T-helper 2 cell treated with Interferon-gamma antibody and Interleukin-4, amounts not matched to agents 100 ng/mL and 5 ng/mL, for 36 hours (primary cell): ENCODE measurements at regions not wholly inside any gene's neighbourhood (a gene's known extent, or its start where the extent isn't known, plus 50 kb on each side); places are given as distances from the start of the nearest gene placed in this dataset.
"Not testable (repeated sequence)": the region's sequence is repeated elsewhere in the genome, so short reads cannot be mapped to it uniquely, and the experiment has no call there.

Experiments
- intact Hi-C: fragments of 100-400 bp; cut with micrococcal nuclease; formaldehyde crosslinking; loops from one replicate; pipeline ENCODE4 v1.15.1; 2023

DNA sequence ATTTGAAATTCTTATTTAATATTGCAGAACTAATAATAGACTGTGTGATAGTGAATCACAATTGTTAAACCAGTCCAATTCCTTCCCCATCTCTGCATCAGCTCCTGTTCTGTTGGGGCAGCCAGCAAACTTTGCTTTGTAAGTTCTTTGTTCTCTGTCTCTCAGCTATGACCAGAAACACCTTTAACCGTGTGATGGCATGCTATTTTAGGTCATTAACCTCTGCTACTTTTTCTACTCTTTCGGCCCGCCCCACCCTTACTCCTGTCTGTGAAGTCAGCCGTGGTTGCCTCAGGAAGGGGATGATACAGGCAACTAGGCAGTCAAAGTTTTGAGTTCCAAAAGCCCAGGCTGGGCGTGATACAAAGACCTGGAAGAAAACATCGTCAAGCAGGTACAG, 51.3 kb upstream of the EGFL6 start:
- intact Hi-C loops, result no loop called here

DNA sequence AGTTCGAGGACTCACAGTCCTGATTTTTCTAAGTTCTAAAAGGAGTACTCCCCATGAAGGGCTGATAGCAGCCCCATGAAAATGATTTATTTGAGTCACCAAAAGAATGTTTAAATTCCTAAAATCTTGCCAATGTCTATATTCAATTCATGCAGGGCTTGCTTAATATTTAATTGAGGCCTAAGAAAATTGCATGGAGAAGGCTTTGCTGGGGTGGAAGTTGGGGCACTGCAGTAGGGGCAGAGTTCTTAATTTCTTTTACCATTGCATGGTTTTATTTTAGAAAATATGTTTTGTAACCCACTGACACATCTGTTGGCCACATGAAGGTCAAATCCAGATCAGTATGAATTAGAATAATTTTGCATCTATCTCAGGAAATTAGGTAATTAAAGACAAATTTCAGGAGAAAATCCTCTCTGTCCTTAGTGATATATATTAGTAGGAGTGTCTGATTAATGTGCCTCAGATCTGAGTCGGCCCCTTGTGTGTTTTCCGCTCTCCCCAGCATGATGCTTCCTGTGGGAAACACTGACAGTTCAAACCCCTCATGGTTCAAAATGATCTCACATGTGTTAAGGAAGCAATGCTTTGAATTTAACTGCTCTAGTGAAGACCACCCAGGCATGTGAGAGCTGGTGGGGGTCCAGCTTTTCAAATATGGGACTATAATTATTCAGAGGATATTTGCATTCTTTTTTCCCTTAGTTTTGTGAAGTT, 54.0 kb upstream of the EGFL6 start:
- intact Hi-C loops, result no loop called here

DNA sequence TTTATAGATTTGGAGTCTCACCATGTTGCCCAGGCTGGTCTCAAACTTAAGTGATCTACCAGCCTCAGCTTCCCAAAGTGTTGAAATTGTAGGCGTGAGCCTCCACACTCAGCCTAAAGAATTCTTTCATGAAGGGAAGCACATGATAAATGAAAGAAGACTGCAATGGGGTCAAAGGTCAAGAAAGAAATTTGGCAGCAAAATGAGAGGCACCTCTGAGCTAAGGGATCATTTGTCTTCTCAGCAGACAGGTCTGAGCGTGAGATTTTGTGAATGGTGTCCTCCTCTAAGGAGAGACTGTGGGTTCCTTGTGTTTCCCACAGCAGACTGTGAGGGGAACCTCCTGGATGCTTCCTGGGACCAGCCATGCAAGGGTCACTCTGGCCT, 57.5 kb upstream of the EGFL6 start:
- intact Hi-C loops, result no loop called here

DNA sequence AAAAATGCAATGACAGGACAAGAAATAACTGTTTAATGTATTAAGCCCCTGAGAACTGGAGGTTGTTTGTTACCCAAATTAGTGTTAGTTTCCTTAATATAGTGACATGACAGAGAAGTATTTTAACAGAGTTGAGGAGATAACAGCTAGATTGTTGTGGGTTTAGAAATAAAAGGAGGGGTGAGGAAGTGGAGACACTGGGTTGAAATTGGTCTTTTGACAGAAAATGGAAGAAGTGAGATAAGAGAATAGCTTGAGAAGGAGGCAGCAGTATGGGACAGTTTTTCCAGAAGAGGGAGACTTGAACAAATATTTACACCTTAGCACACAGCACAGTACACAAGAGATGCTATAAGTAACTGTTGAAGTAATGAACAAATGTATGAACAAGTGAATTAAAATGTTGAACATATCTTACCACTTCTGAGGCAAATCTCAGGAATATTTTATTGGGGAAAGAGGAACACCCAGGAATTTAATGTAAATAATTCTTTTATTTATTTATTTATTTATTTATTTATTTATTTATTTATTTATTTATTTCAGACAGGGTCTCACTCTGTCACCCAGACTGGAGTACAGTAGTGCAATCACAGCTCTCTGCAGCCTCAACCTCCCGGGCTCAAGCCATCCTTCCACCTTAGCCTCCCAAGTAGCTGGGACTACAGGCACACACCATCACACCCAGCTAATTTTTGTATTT, 58.0 kb upstream of the EGFL6 start:
- intact Hi-C loops, result no loop called here

DNA sequence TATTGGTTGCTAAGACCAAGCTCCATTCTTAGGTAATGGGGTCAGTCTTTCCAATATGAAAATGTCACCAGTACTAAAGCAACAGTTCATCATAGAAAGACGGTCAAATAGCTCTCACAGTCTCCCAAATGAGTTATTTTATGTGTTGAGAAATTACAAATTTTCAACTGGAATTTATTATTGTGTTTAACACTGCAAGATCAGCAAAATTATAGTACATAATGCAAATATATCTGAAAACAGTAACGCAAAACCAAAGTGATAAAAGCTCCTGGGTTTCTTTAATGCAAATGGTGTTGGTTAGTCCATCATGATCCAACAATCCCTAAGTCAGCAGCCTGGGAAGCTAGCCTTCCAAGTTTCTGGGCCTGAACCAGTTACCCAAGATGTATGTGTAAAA, 61.5 kb upstream of the EGFL6 start:
- intact Hi-C loops, result loop anchor here (2.0 to 5.0 kb wide), 2 partner anchors 145 to 239 kb away; partner anchors contain the start of gene TCEANC

DNA sequence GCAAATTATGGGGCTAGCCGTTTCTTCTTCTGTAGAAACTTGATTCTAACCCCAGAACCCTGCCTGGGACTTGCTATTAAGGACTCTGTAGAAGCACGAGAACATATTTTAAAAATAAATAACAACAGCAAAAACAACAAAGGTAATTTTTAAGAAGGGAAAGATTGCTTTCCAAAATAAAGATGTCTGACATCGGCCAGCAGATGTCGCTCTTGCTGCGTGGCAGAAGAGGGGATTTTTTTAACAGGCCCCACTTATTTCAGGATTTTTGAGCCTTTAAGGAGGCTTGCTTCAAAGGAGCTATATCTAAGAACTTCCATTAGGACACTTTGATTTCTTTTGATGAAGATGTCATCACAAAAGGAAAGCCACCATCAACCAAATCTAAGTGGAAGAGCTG, 62.8 kb upstream of the EGFL6 start:
- intact Hi-C loops, result loop anchor here (1.0 to 5.0 kb wide), 3 partner anchors 146 to 526 kb away; partner anchors contain the start of gene TCEANC

DNA sequence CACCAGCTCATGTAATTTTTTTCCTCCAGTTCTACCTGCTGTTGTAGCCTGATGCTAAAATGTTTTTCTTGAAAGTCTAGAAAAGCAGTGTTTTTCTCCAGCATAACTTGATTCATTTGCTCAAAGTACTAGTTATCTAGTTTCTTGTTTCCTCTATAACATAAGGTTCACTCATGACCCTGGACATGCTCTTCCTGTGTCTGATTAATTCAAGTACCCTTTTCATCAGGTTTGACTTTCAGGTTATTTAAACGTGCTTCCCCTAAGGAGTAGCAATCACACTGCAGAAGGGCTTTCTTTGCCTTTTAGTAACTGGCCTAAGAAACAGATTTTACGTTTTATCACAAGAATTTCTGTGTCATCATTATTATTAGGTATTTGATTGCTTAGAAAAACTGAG, 66.8 kb upstream of the EGFL6 start:
- intact Hi-C loops, result no loop called here

DNA sequence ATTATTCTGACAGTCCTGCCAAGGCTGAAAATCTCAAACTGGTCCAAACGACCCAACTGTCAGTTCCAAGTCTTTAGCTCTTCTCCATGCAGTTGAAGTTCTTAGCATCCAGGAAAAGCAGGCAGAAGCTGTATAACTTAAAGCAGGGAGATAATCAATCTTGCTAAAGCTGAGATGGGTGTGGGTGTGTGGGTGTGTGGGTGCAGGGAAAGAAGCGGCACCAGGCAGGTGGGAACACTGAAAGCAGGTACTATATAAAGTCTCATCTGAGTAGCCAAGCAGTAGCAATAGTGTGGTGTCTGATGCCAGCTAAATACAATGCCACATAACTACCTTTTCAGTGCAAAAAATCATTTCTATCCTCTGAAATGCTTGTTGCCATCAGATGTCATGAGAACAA, 69.7 kb upstream of the EGFL6 start:
- intact Hi-C loops, result no loop called here

DNA sequence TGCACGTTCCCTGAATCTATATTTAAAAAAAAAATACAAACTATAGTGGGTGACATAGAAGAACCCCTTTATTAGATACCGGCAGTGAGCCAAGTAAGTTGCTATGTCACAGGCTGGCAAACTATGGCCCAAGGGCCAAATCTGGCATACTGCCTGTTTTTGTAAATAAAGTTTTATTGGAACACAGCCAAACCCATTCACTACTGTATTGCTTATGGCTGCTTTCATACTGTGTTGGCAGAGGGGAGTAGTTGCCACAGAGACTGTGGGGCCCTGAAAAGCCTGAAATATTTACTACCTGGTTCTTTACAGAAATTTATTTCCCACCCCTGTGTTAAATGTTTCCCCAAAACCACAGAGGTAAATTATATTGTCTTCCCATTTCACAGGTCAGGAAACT, 71.2 kb upstream of the EGFL6 start:
- intact Hi-C loops, result no loop called here

DNA sequence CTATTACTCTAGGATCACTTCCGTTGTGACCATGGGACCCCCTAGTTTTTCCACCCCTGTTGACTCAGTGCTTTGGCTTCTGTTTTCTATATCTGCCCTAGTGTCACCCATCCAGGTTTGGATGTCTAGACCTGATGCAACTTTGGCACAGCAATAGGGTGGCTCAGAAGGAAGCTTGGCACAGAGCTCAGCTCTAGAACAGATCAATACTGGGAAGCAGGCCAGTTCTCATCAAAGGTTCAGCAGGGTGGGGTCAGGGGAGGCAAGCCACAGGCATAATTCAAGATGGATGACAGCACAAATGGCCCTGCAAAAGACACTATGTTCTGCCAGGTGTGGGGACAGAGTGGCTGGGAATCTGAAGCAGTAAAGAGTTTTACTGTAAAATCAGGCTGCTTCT, 74.2 kb upstream of the EGFL6 start:
- intact Hi-C loops, result no loop called here

DNA sequence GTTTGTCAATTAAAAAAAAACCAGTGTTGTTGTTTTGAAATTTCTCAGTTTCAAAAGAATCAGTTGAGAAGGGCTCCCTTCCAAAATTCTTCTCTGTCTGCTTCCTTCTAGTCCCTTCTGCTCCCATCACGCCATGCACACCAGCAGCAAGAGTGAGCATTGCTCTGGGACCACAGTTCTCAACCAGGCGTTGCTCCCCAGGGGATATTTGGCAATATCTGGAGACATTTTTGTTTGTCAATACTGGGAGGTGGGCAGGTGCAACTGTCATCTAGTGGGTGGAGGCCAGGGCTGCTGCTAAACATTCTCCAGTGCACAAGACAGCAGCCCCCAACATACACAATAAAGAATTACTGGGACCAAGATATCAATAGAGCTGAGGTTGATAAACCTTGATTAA, 74.8 kb upstream of the EGFL6 start:
- intact Hi-C loops, result no loop called here

DNA sequence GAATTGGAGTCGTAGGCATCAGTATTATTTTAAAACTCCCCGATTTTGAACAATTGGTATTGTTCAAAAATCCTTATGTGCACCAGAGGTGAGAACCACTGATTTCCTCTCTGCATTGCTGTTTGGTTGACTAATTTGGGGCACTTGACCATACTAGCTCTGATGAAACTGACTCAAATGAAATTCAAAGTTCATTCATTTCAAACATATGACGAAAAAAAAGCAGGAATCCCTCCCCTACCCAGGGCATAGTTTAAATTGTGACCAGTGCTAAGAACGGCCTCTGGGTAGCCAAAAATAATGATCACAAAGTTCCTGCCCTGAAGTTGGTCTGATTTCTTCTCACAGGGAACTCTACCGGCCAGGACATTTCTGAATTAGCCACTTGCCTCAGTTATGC, 75.7 kb upstream of the EGFL6 start:
- intact Hi-C loops, result no loop called here

DNA sequence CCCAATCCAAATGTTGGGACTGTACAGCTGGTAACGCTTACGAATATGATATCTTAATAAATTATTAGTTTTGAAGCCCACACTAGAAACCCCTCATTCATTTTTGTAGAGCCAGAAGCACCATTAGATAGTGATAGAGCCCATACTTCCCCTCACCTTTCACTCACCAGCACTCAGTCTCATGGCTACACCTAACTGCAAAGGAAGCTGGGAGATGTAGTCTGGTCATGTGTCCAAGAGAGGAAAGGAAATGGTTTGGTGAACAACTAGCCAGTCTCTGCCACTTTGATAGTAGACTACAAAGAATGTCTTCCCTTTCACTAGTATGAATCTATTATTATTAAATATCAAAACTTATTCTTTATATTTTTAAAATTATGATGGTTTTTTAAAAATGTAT, 77.1 kb upstream of the EGFL6 start:
- intact Hi-C loops, result loop anchor here (1.0 kb wide), 1 partner anchor 546 kb away; no protein-coding TSS in a partner anchor

DNA sequence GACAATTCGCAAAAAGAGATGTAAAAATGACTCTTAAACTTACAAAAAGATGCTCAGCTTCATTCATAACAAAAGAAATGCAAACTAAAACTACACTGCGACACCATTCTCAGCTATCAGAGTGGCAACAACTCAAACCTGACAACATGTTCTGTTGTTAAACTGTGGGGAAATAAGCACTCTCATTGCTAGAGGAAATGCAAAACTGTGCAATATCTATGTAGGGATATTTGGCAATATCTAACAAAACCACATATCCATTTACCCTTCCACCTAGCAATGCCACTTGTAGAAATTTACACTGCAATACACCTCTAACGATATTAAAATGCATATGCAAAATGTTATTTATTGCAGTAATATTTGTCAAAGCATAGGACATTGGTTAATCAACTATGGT, 78.3 kb upstream of the EGFL6 start:
- intact Hi-C loops, result no loop called here

DNA sequence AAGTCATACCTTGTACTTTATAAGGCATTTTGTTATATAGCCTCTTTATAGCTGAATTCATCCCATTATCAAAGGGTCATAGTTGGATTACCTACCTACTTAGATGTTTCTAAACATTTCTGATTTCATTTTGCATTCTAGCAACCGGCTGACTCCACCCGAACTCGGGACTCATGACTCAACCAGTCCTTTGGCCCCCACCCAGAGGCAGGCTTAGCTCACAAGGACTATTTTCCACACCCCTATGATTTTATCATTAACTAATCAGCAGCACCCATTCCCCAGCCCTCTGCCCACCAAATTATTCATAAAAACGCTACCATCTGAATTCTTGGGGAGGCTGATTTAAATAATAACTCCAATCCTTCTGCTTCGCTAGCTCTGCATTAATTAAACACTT, 79.9 kb upstream of the EGFL6 start:
- intact Hi-C loops, result no loop called here

DNA sequence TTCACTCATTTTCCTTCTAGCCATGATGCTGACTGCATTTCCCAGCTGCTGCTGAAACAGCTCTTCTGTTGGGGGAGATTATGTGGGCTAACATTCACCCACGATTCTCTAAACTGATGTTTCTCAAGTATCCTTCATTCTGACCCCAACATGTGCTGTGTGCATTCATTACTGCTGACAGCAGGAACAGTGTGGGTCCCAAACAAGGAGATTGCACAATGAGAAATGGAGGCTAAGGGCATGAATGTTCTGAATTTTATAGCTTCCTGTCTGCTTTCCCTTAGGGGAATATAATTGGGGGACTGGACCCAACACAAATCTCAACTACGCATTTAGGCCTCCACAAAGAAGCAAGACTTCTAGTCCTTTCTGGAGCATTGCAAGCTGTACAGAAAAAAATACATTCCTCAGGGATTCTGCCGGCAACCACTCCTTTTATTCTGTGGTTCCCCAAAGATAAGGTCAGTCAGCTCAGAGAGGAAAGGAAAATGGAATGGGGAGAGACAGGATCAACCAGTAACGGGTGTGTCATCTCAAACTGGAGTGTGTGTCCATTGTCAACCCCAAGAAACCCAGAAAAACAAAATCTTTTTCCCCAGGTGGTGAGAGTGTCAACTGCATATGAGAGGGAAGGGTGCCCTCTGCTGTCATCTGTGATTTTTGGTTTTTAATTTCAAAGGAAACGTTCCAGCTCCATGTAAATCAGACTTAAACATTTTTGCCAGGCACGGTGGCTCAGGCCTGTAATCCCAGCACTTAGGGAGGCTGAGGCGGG, 81.5 kb upstream of the EGFL6 start:
- intact Hi-C loops, result loop anchor here (1.0 kb wide), 3 partner anchors 396 to 541 kb away; no protein-coding TSS in a partner anchor

DNA sequence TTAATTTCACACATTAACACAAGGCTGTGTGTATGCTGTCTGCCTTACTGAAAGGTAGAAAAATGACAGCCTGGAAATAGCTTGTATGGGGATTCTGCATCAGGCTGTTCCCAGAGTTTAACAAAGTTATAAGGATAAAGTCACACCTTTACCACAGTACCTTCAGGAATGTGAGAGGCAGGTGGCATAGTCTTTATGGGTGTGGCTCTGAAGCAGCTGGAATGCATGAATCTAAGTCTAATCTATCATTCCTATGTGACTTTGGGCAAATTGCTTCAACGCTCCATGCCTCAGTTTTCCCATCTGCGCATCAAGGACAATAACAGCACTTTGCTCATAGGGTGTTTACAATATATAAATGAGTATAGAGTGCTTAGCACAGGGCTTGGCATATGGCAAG, 84.2 kb upstream of the EGFL6 start:
- intact Hi-C loops, result no loop called here

DNA sequence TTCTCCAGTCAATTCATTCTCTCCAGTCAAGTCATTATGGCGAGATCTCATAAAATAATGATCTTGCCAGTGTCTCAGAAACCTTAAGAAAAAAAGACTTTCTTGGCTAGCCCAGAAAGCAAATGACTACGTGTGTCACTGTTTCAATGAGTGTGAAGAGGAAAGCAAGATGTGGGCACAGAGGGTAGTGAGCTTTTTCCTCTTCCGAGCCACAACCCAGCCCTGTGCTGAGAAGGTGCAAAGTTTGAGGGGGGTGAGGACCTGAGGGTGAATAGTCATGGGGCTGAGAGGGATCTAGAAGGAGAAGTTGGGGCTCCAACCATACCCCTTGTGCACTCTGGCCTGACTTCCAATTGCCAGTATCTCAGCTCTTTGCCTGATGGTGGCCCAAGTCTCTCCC, 85.6 kb upstream of the EGFL6 start:
- intact Hi-C loops, result no loop called here

DNA sequence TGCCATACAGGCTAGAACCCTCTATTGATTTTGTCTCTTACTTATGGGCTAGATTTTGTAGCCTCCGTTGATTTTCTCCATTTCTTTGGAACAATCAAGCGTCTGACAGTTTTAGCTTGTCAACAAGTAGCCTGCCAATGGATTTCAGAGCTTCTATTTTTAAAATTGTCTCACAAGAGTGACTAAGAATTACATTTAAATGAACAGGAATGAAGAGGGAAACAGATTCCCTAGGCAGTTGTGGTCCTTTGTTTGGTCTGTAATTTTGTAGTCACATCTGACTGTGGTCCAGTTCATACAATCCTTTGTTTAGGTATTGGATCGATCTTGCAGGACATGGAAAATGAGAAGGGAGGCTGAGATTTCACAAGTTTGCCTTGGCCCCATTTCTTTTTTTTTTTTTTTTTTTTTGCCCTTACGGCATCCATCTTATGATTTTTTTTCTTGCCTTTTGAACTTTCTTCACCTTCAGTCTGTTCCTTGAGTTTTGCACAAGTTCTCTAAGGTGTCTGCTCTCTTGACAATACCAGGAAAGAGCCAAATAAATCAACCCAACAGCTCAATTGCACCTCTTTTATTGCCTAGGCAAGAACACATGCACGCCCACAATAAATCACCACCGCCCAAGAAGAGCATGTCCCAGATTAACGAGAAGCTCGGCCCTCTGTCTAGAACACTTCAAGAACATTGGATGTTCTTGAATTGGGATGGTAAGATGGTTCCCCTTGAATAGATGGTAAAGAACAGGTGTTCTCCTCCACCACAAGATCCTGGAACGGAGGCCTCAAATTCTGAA, 86.5 kb upstream of the EGFL6 start:
- intact Hi-C loops, result no loop called here

DNA sequence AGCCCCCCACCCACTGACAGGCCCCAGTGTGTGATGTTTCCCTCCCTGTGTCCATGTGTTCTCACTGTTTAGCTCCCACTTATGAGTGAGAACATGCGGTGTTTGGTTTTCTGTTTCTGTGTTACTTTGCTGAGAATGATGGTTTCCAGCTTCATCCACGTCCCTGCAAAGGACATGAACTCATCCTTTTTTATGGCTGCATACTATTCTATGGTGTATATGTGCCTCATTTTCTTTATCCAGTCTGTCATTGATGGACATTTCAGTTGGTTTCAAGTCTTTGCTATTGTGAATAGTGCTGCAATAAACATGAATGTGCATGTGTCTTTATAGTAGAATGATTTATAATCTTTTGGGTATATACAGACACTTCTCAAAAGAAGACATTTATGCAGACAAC, 88.6 kb upstream of the EGFL6 start:
- intact Hi-C loops, result not testable (repeated sequence)

DNA sequence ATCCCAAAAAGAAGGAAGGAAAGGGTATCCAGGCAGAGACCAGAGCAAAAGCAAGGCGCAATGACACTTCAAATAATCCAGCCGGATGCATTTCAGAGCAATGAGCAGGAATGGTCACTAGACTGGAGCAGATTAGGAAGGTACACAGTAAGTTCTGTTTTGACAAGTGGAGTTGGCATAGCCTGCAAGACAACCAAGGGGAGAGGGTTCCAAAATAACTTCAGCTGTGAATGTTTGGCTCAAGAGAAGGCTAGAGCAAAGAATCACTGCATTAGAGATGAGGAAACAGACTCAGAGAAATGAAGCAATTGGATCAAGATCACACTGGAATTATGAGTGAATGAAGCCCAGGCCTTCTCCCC, 90.0 kb upstream of the EGFL6 start:
- intact Hi-C loops, result no loop called here
